Fibroblast of lung (primary cell): ENCODE measurements at regions not wholly inside any gene's neighbourhood (a gene's known extent, or its start where the extent isn't known, plus 50 kb on each side); places are given as distances from the start of the nearest gene placed in this dataset.
"Not testable (repeated sequence)": the region's sequence is repeated elsewhere in the genome, so short reads cannot be mapped to it uniquely, and the experiment has no call there.

Source experiments
- CTCF ChIP-seq, 2 donors: IDR thresholded peaks in 1 of 2; conservative IDR thresholded peaks in 1 of 2; 1 replicate in 1 of 2; 2 replicates in 1 of 2; pipeline ENCODE4 v1.5.1; 2011 to 2012; ENCODE audit warnings: low read length in 2 of 2, control low read depth in 1 of 2, inconsistent platforms in 1 of 2, low read depth in 1 of 2, mild to moderate bottlenecking in 1 of 2
- EZH2 ChIP-seq: IDR thresholded peaks from 2 replicates; pipeline ENCODE4 v1.5.1; 2012; ENCODE audit warnings: low read length, control low read depth, mild to moderate bottlenecking; ENCODE audit errors: missing control alignments

DNA sequence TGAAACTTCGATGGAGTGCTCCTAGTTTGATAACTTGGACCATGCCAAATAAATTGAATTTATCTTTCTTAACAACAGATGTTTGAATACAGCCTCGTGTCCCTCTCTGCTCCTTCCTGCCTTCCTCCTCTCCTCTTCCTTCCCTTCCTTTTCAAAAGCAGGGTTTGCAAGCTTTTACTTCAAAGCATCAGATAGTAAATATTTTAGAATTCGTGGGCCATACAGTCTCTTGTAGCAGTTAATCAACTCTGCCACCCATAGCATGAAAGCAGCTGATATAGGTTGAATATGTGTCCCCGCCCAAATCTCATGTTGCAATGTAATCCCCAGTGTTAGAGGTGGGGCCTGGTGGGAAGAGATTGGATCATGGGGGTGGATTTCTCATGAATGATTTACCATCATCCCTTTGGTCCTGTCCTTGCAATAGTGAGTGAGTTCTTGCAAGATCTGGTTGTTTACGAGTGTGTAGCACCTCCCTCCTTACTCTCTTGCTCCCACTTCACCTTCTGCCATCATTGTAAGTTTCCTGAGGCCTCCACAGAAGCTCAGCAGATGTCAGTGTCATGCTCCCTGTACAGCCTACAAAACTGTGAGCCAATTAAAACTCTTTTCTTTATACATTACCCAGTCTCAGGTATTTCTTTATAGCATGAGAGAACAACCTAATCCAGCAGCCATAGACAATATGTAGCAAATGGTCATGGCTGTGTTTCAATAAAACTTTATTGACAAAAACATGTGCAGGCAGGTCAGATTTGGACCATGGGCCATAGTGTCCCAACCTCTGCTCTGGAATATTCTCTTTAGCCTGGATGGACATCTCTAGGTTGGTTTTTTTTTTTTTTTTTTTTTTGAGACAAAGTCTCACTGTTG is 102.8 kb downstream of the ALG1L2 start:
- not testable (repeated sequence) for TF ChIP-seq CTCF (conservative IDR thresholded peaks at IDR 0.05 in 1 of 2, IDR thresholded peaks at IDR 0.05 in 1 of 2; ENCODE audit: low read depth in 1 of 2, low read length in 2 of 2); EZH2
